ENCODE measurements at regions not wholly inside any gene's neighbourhood (a gene's known extent, or its start where the extent isn't known, plus 50 kb on each side); places are given as distances from the start of the nearest gene placed in this dataset.

- TF ChIP-seq CTCF (IDR thresholded peaks at IDR 0.05; ENCODE audit: extremely low read depth, missing control alignments): no peak
- DNase-seq (ENCODE audit: low spot score): no peak
Measured at GRCh38 chr11:86183694-86184093, 60.9 kb upstream of the EED start.

- DNase-seq (ENCODE audit: low spot score): no peak
- no peak for TF ChIP-seq CTCF (IDR thresholded peaks at IDR 0.05; ENCODE audit: extremely low read depth, missing control alignments)
Measured at GRCh38 chr11:86182976-86183584, 61.5 kb upstream of the EED start.

- DNase-seq (ENCODE audit: low spot score): no peak
- TF ChIP-seq CTCF (IDR thresholded peaks at IDR 0.05; ENCODE audit: extremely low read depth, missing control alignments): no peak
Measured at GRCh38 chr11:86181379-86181778, 63.2 kb upstream of the EED start.

GRCh38 chr11:86180851-86181250 is 63.7 kb upstream of the EED start:
- DNase-seq (ENCODE audit: low spot score): no peak
- TF ChIP-seq CTCF (IDR thresholded peaks at IDR 0.05; ENCODE audit: extremely low read depth, missing control alignments): no peak

- DNase-seq (ENCODE audit: low spot score): no peak
- no peak for TF ChIP-seq CTCF (IDR thresholded peaks at IDR 0.05; ENCODE audit: extremely low read depth, missing control alignments)
Measured at GRCh38 chr11:86180423-86180822, 64.1 kb upstream of the EED start.

GRCh38 chr11:86179646-86180064 is 64.9 kb upstream of the EED start:
- DNase-seq (ENCODE audit: low spot score): no peak
- TF ChIP-seq CTCF (IDR thresholded peaks at IDR 0.05; ENCODE audit: extremely low read depth, missing control alignments): no peak

- no peak for DNase-seq (ENCODE audit: low spot score)
- no peak for TF ChIP-seq CTCF (IDR thresholded peaks at IDR 0.05; ENCODE audit: extremely low read depth, missing control alignments)
Measured at GRCh38 chr11:86177302-86177701, 67.3 kb upstream of the EED start.
